H1 (cell line): ENCODE measurements at regions not wholly inside any gene's neighbourhood (a gene's known extent, or its start where the extent isn't known, plus 50 kb on each side); places are given as distances from the start of the nearest gene placed in this dataset.

Experiments used
- CTCF ChIA-PET: fragments of 300-600 bp; sonication (Branson Sonifier 250); formaldehyde crosslinking; loops from one replicate; lab custom pipeline; 2021; ENCODE audit not compliant: partially characterized antibody; lab: Charles Lee
- POLR2A ChIA-PET: fragments of 300-600 bp; sonication (Branson Sonifier 250); formaldehyde crosslinking; loops from one replicate; lab custom pipeline; 2021; ENCODE audit warnings: inconsistent platforms; ENCODE audit not compliant: partially characterized antibody; lab: Charles Lee
- DNase-seq, 2 experiments: peaks; one replicate each; pipeline versions ENCODE4 v3.0.0 to v3.0.0-alpha.2; 2010 to 2022; ENCODE audit warnings: low spot score in 2 of 2, low read depth in 1 of 2, mixed read lengths in 1 of 2
- FAIRE-seq: peaks from 2 replicates; lab custom pipeline; 2011; peaks lifted over from hg19 to GRCh38; lab: Jason Lieb, UNC
- H2AFZ ChIP-seq: 2 replicates; pipeline ENCODE4 v1.8.1; 2012; ENCODE audit warnings: low read length, inconsistent platforms
- H2AK5ac ChIP-seq: 2 replicates; pipeline ENCODE4 v1.6.1; 2013; ENCODE audit warnings: low read depth, low read length
- H2BK120ac ChIP-seq: replicated peaks from 2 replicates; pipeline ENCODE3; 2013; ENCODE audit warnings: low read depth, low read length, inconsistent platforms
- H2BK12ac ChIP-seq: 2 replicates; pipeline ENCODE4 v1.6.1; 2013; ENCODE audit warnings: low read depth, low read length
- H2BK15ac ChIP-seq: 2 replicates; pipeline ENCODE4 v1.6.1; 2013; ENCODE audit warnings: low read length
- H2BK20ac ChIP-seq: 2 replicates; pipeline ENCODE4 v1.6.1; 2013; ENCODE audit warnings: low read length
- H2BK5ac ChIP-seq: 2 replicates; pipeline ENCODE4 v1.6.1; 2013; ENCODE audit warnings: low read depth, low read length
- H3K14ac ChIP-seq: 2 replicates; pipeline ENCODE4 v1.6.1; 2013; ENCODE audit warnings: inconsistent platforms; ENCODE audit not compliant: insufficient read length
- H3K18ac ChIP-seq: 2 replicates; pipeline ENCODE4 v1.6.1; 2013; ENCODE audit warnings: low read length; ENCODE audit errors: extremely low read depth
- H3K23ac ChIP-seq: 2 replicates; pipeline ENCODE4 v1.6.1; 2013; ENCODE audit warnings: inconsistent platforms; ENCODE audit not compliant: insufficient read length
- H3K23me2 ChIP-seq: 2 replicates; pipeline ENCODE4 v1.6.1; 2013; ENCODE audit warnings: low read depth, low read length
- H3K27ac ChIP-seq: 2 replicates; pipeline ENCODE4 v1.6.1; 2011; ENCODE audit warnings: low read depth, low read length, inconsistent platforms
- H3K27me3 ChIP-seq, 4 experiments: replicated peaks in 1 of 4; 1 replicate in 1 of 4; 2 replicates in 3 of 4; pipeline versions ENCODE4 v1.6.1 to v1.8.1; 2011 to 2013; ENCODE audit warnings: low read length in 3 of 4, mild to moderate bottlenecking in 3 of 4, inconsistent platforms in 2 of 4, mixed read lengths in 2 of 4, moderate library complexity in 1 of 4; ENCODE audit not compliant: control insufficient read depth in 3 of 4, insufficient read depth in 3 of 4; ENCODE audit errors: extremely low read depth in 1 of 4
- H3K36me3 ChIP-seq, 4 experiments: 2 replicates each; pipeline versions ENCODE4 v1.6.1 to v1.8.1; 2011 to 2013; ENCODE audit warnings: mild to moderate bottlenecking in 4 of 4, low read length in 3 of 4, moderate library complexity in 2 of 4, control low read depth in 1 of 4, inconsistent platforms in 1 of 4; ENCODE audit not compliant: insufficient read depth in 4 of 4, control insufficient read depth in 2 of 4
- H3K4ac ChIP-seq: replicated peaks from 2 replicates; pipeline ENCODE3; 2013; ENCODE audit warnings: low read length, low read depth, mixed read lengths, inconsistent platforms; ENCODE audit not compliant: insufficient read length
- H3K4me1 ChIP-seq, 4 experiments: replicated peaks in 1 of 4; 1 replicate in 1 of 4; 2 replicates in 3 of 4; pipeline versions ENCODE4 v1.6.1 to v1.8.1; 2011 to 2013; ENCODE audit warnings: low read length in 3 of 4, inconsistent platforms in 2 of 4, mixed read lengths in 1 of 4; ENCODE audit not compliant: insufficient read depth in 4 of 4, control insufficient read depth in 3 of 4
- H3K4me2 ChIP-seq, 2 experiments: 2 replicates each; pipeline versions ENCODE4 v1.6.1 to v1.8.1; 2011 to 2013; ENCODE audit warnings: low read depth in 2 of 2, low read length in 2 of 2, control low read depth in 1 of 2, inconsistent platforms in 1 of 2, mild to moderate bottlenecking in 1 of 2; ENCODE audit not compliant: insufficient read depth in 1 of 2
- H3K4me3 ChIP-seq, 4 experiments: fragments of 200-600, 300-600 bp in 1 of 4; sonication (generic), shearing (Covaris generic), sonication (Bioruptor Twin) in 1 of 4; 2 replicates each; pipeline versions ENCODE4 v1.5.1 to v1.8.1; 2011 to 2016; ENCODE audit warnings: low read length in 4 of 4, low read depth in 3 of 4, control low read depth in 2 of 4, inconsistent platforms in 2 of 4, mild to moderate bottlenecking in 2 of 4, mixed read lengths in 1 of 4, moderate library complexity in 1 of 4; ENCODE audit not compliant: insufficient read depth in 2 of 4; ENCODE audit errors: extremely low read depth in 1 of 4
- H3K56ac ChIP-seq: replicated peaks from 2 replicates; pipeline ENCODE3; 2013; ENCODE audit warnings: low read depth, mild to moderate bottlenecking, mixed read lengths, low read length, inconsistent platforms; ENCODE audit not compliant: insufficient read length
- H3K79me1 ChIP-seq: 2 replicates; pipeline ENCODE4 v1.6.1; 2013; ENCODE audit warnings: low read depth, low read length, control low read depth
- H3K79me2 ChIP-seq, 2 experiments: 2 replicates each; pipeline versions ENCODE4 v1.6.1 to v1.8.1; 2012 to 2013; ENCODE audit warnings: low read length in 2 of 2, mild to moderate bottlenecking in 2 of 2, inconsistent platforms in 1 of 2; ENCODE audit not compliant: insufficient read depth in 2 of 2, control insufficient read depth in 1 of 2
- H3K9ac ChIP-seq, 4 experiments: replicated peaks in 1 of 4; 1 replicate in 1 of 4; 2 replicates in 3 of 4; pipeline versions ENCODE4 v1.6.1 to v1.8.1; 2011 to 2013; ENCODE audit warnings: low read depth in 3 of 4, low read length in 3 of 4, control low read depth in 2 of 4, mild to moderate bottlenecking in 2 of 4, moderate library complexity in 2 of 4, inconsistent platforms in 1 of 4; ENCODE audit errors: extremely low read depth in 1 of 4
- H3K9me3 ChIP-seq, 2 experiments: 2 replicates each; pipeline versions ENCODE4 v1.6.1 to v1.8.1; 2012 to 2013; ENCODE audit warnings: mild to moderate bottlenecking in 2 of 2, moderate library complexity in 2 of 2, control low read depth in 1 of 2, inconsistent platforms in 1 of 2, low read depth in 1 of 2, low read length in 1 of 2, mixed read lengths in 1 of 2; ENCODE audit not compliant: insufficient read depth in 2 of 2
- H4K20me1 ChIP-seq, 2 experiments: replicated peaks in 1 of 2; 2 replicates each; pipeline versions ENCODE3 to v1.8.1; 2011 to 2013; ENCODE audit warnings: inconsistent platforms in 2 of 2, low read length in 2 of 2, mild to moderate bottlenecking in 1 of 2; ENCODE audit not compliant: insufficient read depth in 2 of 2, control insufficient read depth in 1 of 2
- H4K5ac ChIP-seq: 2 replicates; pipeline ENCODE4 v1.6.1; 2013; ENCODE audit warnings: low read length, low read depth, mixed read lengths, inconsistent platforms; ENCODE audit not compliant: insufficient read length
- H4K8ac ChIP-seq: 2 replicates; pipeline ENCODE4 v1.8.0; 2013; ENCODE audit warnings: mild to moderate bottlenecking, moderate library complexity, low read length, inconsistent platforms; ENCODE audit not compliant: insufficient read depth; ENCODE audit errors: extremely low read depth
- H4K91ac ChIP-seq: replicated peaks from 2 replicates; pipeline ENCODE3; 2013; ENCODE audit warnings: low read length, mixed read lengths, inconsistent platforms; ENCODE audit not compliant: insufficient read length
- CREB1 ChIP-seq: IDR thresholded peaks from 2 replicates; pipeline ENCODE4 v1.6.1; 2012; ENCODE audit warnings: inconsistent platforms
- POLR2A ChIP-seq, 2 experiments: IDR thresholded peaks; 1 replicate in 1 of 2; 2 replicates in 1 of 2; pipeline ENCODE4 v1.6.1; 2011; ENCODE audit warnings: low read depth in 2 of 2, low read length in 2 of 2, mild to moderate bottlenecking in 2 of 2; ENCODE audit errors: control extremely low read depth in 1 of 2
- WGBS, 2 experiments: shearing (Covaris generic) in 1 of 2; methylation state at CpG; one replicate each; pipeline versions ENCODE4 v1.1.6 to v1.1.7; 2013 to 2015; ENCODE audit warnings: low lambda C conversion rate in 2 of 2, mixed read lengths in 2 of 2, inconsistent platforms in 1 of 2, low coverage in 1 of 2, missing lambda C conversion rate in 1 of 2; ENCODE audit not compliant: insufficient replicate concordance in 2 of 2, insufficient coverage in 1 of 2, insufficient read length in 1 of 2; ENCODE audit errors: extremely low coverage in 1 of 2, missing lambda C conversion rate in 1 of 2; 5-methylcytosine and 5-hydroxymethylcytosine counted together

DNA sequence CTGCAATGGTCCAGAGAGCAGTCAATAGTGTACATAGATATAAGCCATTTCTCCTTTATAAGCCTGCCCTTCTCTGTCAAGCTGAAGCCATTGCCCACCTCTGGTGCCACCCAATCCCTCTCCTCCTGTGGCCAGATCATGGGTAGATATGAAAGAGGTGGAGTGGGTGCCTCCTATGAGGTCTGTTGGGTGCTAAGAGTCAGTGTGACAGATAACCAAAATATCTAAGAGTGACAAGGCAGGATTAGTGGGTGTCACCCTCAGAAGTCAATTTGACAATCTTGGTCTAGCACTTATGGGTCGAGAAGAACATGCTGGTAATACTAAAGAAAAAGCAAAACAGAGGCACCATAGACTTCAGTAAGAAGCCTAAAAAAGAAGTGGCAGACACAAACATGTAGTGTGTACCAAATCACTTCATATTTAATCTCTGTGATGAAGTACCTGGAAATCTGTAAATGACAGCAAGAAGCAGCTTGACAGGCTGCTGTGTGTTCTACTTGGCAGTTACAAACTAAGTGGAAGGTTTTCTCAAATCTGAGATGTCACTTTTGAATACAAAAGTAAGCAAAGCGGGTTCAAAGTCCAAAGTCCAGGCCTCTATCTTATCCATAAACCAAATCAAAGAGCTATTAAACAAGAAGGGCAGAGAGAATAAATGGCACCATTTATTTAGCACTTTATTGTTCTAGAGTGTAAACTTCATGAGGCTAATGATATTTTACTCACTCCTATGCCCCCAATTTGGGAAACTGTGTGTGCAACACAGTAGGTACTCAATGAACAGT is 118.9 kb upstream of the EOMES start:
- POLR2A ChIA-PET = no interaction called here
- WGBS, 2 experiments = 93% methylated on average over 2 of the region's 2 CpGs; no CpG with 5 or more reads in 1 of the 2 experiments

More for the DNA sequence above, 118.9 kb upstream of the EOMES start:
- Histone ChIP-seq H3K79me2 (no peaks in the 10 kb centered on the region), H4K91ac (no peak overlapping the region), H3K9me3 (no peaks in the 10 kb centered on the region), H3K27ac (no peak overlapping the region), H3K4me2 (no peak overlapping the region), H2BK15ac (no peak overlapping the region), H2AFZ (no peak overlapping the region), H3K23ac (no peak overlapping the region), H3K18ac (no peak overlapping the region), H3K4ac (no peak overlapping the region), H2BK12ac (no peak overlapping the region), H3K27me3 (no peaks in the 10 kb centered on the region), H2BK20ac (no peak overlapping the region), H3K4me3 (no peak overlapping the region), H3K14ac (no peak overlapping the region), H3K79me1 (no peaks in the 10 kb centered on the region; the same call in 1 of the 2 replicates), H3K56ac (no peak overlapping the region), H3K9ac (no peak overlapping the region), H2BK120ac (no peak overlapping the region), H3K23me2 (no peaks in the 10 kb centered on the region), H3K36me3 (no peaks in the 10 kb centered on the region), H4K20me1 (no peaks in the 10 kb centered on the region), H2AK5ac (no peak overlapping the region), H3K4me1 (peaks cover 0 to 5% (median 2%) of the 10 kb centered on the region in 4 experiments; a peak in 1 of 7 replicates), H4K5ac (no peak overlapping the region), H4K8ac (no peak overlapping the region), H2BK5ac (no peak overlapping the region)
- DNase-seq = no peak
- no peak for FAIRE-seq
- TF ChIP-seq CREB1 (no peak), POLR2A (IDR thresholded peaks at IDR 0.05; ENCODE audit: control extremely low read depth in 1 of 2, low read depth in 2 of 2, low read length in 2 of 2) (no peak)
- CTCF ChIA-PET = no interaction called here
